Thyroid gland (tissue), 4 donors: ENCODE measurements at regions not wholly inside any gene's neighbourhood (a gene's known extent, or its start where the extent isn't known, plus 50 kb on each side); places are given as distances from the start of the nearest gene placed in this dataset.

Experiments
- DNase-seq, 2 donors: peaks; one replicate each; pipeline ENCODE4 v3.0.0-alpha.2; 2019
- H3K27ac ChIP-seq, 3 donors: fragments of 200-600 bp; sonication (generic); 1 replicate in 2 of 3; 2 replicates in 1 of 3; pipeline ENCODE4 v1.5.1; 2016 to 2019; ENCODE audit warnings: mild to moderate bottlenecking in 1 of 3, moderate library complexity in 1 of 3
- H3K27me3 ChIP-seq: fragments of 200-600 bp; sonication (generic); one replicate; pipeline ENCODE4 v1.5.1; 2019
- H3K36me3 ChIP-seq, 2 donors: fragments of 200-600 bp; sonication (generic); one replicate each; pipeline ENCODE4 v1.5.1; 2016 to 2019
- H3K4me1 ChIP-seq, 2 donors: fragments of 200-600 bp; sonication (generic); one replicate each; pipeline ENCODE4 v1.5.1; 2017 to 2019
- H3K4me3 ChIP-seq, 3 donors: fragments of 200-600 bp; sonication (generic); replicated peaks in 1 of 3; 1 replicate in 2 of 3; 2 replicates in 1 of 3; pipeline ENCODE4 v1.5.1; 2016; ENCODE audit warnings: mild to moderate bottlenecking in 1 of 3
- H3K9me3 ChIP-seq: fragments of 200-600 bp; sonication (generic); one replicate; pipeline ENCODE4 v1.5.1; 2017
- CTCF ChIP-seq, 6 experiments: fragments of 200-600 bp in 3 of 6; fragments of 450-650 bp in 3 of 6; sonication (generic) in 3 of 6; IDR thresholded peaks; one replicate each; pipeline ENCODE4 v1.5.1; 2016 to 2019; ENCODE audit warnings: antibody characterized with exemption in 6 of 6, mild to moderate bottlenecking in 2 of 6, inconsistent platforms in 1 of 6, moderate library complexity in 1 of 6
- POLR2A ChIP-seq, 2 donors: fragments of 450-650 bp; IDR thresholded peaks; one replicate each; pipeline ENCODE4 v1.6.1; 2017; ENCODE audit warnings: antibody characterized with exemption in 2 of 2, mild to moderate bottlenecking in 2 of 2, moderate library complexity in 1 of 2
- WGBS, 2 donors: methylation state at CpG; one replicate each; pipeline ENCODE4 v1.1.5; 2017; 5-methylcytosine and 5-hydroxymethylcytosine counted together
- intact Hi-C: fragments of 100-400 bp; cut with DNase I; formaldehyde crosslinking; loops from one replicate; pipeline ENCODE4 v1.15.1; 2023

GRCh38 chr17:77374170-77374936, 233.6 kb downstream of the SEC14L1 start:
- WGBS, 2 donors: 1 to 2% methylated on average over 16 to 19 of the region's 34 CpGs
- H3K4me1 ChIP-seq: peaks cover 50 to 73% of the 10 kb centered on the region in 2 donors
- intact Hi-C loops: no loop called here

DNA sequence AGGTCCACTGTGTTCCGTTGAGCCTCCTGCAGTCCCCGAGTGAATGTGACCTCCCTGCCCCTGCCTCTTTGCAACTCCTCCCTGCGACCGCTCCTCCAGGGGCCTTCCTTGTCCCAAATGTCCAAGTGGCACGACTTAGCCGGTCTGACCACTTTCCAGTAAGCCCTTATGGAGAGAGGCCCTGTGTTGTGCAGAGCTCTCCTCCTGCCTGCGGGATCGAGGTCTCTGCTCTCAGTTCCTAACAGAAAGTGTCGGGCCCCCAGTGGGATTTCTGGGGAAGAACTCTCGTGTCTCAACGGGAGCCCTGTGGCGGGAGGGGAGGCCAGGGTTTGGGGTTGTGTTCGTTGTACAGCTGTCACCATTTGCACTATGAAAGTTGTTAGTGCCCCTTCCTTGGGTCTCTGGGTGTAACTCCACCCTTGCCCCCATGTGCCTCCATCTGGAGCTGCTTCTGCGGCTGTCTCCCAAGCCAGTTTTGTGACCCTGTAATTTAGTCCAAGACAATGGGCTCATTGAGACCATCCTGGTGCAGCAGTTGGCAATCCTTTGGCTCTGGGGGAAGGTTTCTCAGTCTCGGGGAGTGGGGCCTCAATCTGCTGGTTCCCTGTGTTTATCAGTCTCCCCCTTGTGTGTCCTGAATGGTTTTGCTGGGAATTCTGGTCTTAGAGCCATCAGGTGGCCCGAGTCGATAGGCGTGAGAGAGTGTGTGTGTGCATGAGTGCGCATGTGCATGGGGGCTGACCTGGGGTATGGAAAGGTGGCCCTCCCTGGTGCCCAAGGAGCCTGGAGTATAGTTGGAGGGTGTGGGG, 234.5 kb downstream of the SEC14L1 start:
- 37 to 53% methylated on average over 16 to 17 of the region's 19 CpGs for WGBS, 2 donors
- H3K27me3 ChIP-seq: no peaks in the 10 kb centered on the region
- peaks cover 54 to 83% of the 10 kb centered on the region in 2 donors for H3K4me1 ChIP-seq
- TF ChIP-seq POLR2A (IDR thresholded peaks at IDR 0.05) (no peak), CTCF (IDR thresholded peaks at IDR 0.05) (no peak)
- H3K9me3 ChIP-seq: no peaks in the 10 kb centered on the region
- intact Hi-C loops: no loop called here
- peak overlapping the region; percentile 77 to 98 (median 93) for H3K27ac ChIP-seq
- peak; percentile 68 to 69 for DNase-seq
- peak overlapping the region in 1 of 3 donors; percentile 55 for H3K4me3 ChIP-seq
- H3K36me3 ChIP-seq: no peaks in the 10 kb centered on the region

More at GRCh38 chr17:77374170-77374936, 233.6 kb downstream of the SEC14L1 start:
- H3K27ac ChIP-seq: peak overlapping the region; percentile 77 to 98 (median 93)
- TF ChIP-seq POLR2A (IDR thresholded peaks at IDR 0.05) (peak; percentile 15 to 85), CTCF (IDR thresholded peaks at IDR 0.05) (peak in 4 of 6 experiments; percentile 34 to 48 (median 40))
- H3K4me3 ChIP-seq: peak overlapping the region; percentile 55 to 82 (median 56)
- H3K27me3 ChIP-seq: no peaks in the 10 kb centered on the region
- no peaks in the 10 kb centered on the region for H3K36me3 ChIP-seq
- no peaks in the 10 kb centered on the region for H3K9me3 ChIP-seq
- DNase-seq: peak; percentile 92 to 94

- intact Hi-C loops: no loop called here
These were observed 235.3 kb downstream of the SEC14L1 start for GRCh38 chr17:77375917-77376651.

More at GRCh38 chr17:77375917-77376651, 235.3 kb downstream of the SEC14L1 start:
- H3K36me3 ChIP-seq: no peaks in the 10 kb centered on the region
- peak overlapping the region; percentile 9 to 77 (median 20) for H3K27ac ChIP-seq
- H3K9me3 ChIP-seq: no peaks in the 10 kb centered on the region
- no peak for TF ChIP-seq CTCF (IDR thresholded peaks at IDR 0.05)
- TF ChIP-seq POLR2A (IDR thresholded peaks at IDR 0.05): no peak
- no peak overlapping the region for H3K4me3 ChIP-seq
- 59 to 60% methylated on average over 18 to 20 of the region's 20 CpGs for WGBS, 2 donors
- DNase-seq: no peak
- no peaks in the 10 kb centered on the region for H3K27me3 ChIP-seq
- H3K4me1 ChIP-seq: peaks cover 51 to 84% of the 10 kb centered on the region in 2 donors
